ENCODE measurements at regions not wholly inside any gene's neighbourhood (a gene's known extent, or its start where the extent isn't known, plus 50 kb on each side); places are given as distances from the start of the nearest gene placed in this dataset.
"Not testable (repeated sequence)": the region's sequence is repeated elsewhere in the genome, so short reads cannot be mapped to it uniquely, and the experiment has no call there.

- Mint-ChIP-seq H3K4me1 (no peaks in the 10 kb centered on the region), H3K27ac (no peak overlapping the region), H3K9me3 (peaks cover 0 to 3% (median 0%) of the 10 kb centered on the region in 7 donors), H3K36me3 (no peaks in the 10 kb centered on the region), H3K4me3 (no peak overlapping the region), H3K27me3 (ENCODE audit: low read depth in 3 of 3) (peaks cover 0 to 6% (median 3%) of the 10 kb centered on the region in 3 donors)
- H3K9ac ChIP-seq (ENCODE audit: insufficient read depth, low read length, poor library complexity, severe bottlenecking), result no peak overlapping the region
- no CpG with 5 or more reads among the region's 4 CpGs for WGBS (ENCODE audit: insufficient coverage)
- peaks cover 0 to 9% of the 10 kb centered on the region in 2 donors for H3K27me3 ChIP-seq (ENCODE audit: control insufficient read depth in 2 of 2, insufficient read depth in 2 of 2, low read length in 2 of 2)
- no peak overlapping the region for H2AFZ ChIP-seq (ENCODE audit: insufficient read depth, low read depth, low read length, poor library complexity, severe bottlenecking)
- intact Hi-C loops (cut with micrococcal nuclease), result no loop called here
- no peak for TF ChIP-seq CTCF (IDR thresholded peaks at IDR 0.05)
- H3K4me1 ChIP-seq (ENCODE audit: control insufficient read depth in 1 of 2, insufficient read depth in 2 of 2, low read length in 2 of 2), result no peaks in the 10 kb centered on the region
- no peak overlapping the region for H3K4me3 ChIP-seq (replicated peaks in 1 of 3; ENCODE audit: low read depth in 2 of 3, low read length in 3 of 3)
- DNase-seq, result no peak
- H3K4me2 ChIP-seq (replicated peaks; ENCODE audit: extremely low read depth, low read length, poor library complexity, severe bottlenecking), result no peak overlapping the region
- no peaks in the 10 kb centered on the region for H4K20me1 ChIP-seq (ENCODE audit: insufficient read depth, low read length)
- no peak overlapping the region for H3K27ac ChIP-seq (ENCODE audit: low read depth in 1 of 2, low read length in 2 of 2)
- no peaks in the 10 kb centered on the region for H3K9me3 ChIP-seq (replicated peaks in 1 of 2; ENCODE audit: control insufficient read depth in 1 of 2, insufficient read depth in 1 of 2, low read length in 2 of 2)
- H3K79me2 ChIP-seq (ENCODE audit: insufficient read depth, low read length), result no peaks in the 10 kb centered on the region
- H3K36me3 ChIP-seq (replicated peaks in 1 of 2; ENCODE audit: control insufficient read depth in 1 of 2, insufficient read depth in 2 of 2, low read length in 2 of 2), result no peaks in the 10 kb centered on the region
These were observed 278.6 kb upstream of the DIPK2B start for GRCh38 chrX:45479196-45479834.

- Mint-ChIP-seq H3K27ac (no peak overlapping the region), H3K4me1 (no peaks in the 10 kb centered on the region), H3K27me3 (ENCODE audit: low read depth in 3 of 3) (peaks cover 0 to 12% (median 0%) of the 10 kb centered on the region in 3 donors), H3K4me3 (no peak overlapping the region), H3K36me3 (no peaks in the 10 kb centered on the region), H3K9me3 (peaks cover 5 to 15% (median 11%) of the 10 kb centered on the region in 7 donors)
- H3K4me3 ChIP-seq (replicated peaks in 1 of 3; ENCODE audit: low read depth in 2 of 3, low read length in 3 of 3), result no peak overlapping the region
- peaks cover 0 to 6% of the 10 kb centered on the region in 2 donors for H3K27me3 ChIP-seq (ENCODE audit: control insufficient read depth in 2 of 2, insufficient read depth in 2 of 2, low read length in 2 of 2)
- no peaks in the 10 kb centered on the region for H4K20me1 ChIP-seq (ENCODE audit: insufficient read depth, low read length)
- H3K79me2 ChIP-seq (ENCODE audit: insufficient read depth, low read length), result no peaks in the 10 kb centered on the region
- no peak for DNase-seq
- H3K4me2 ChIP-seq (replicated peaks; ENCODE audit: extremely low read depth, low read length, poor library complexity, severe bottlenecking), result no peak overlapping the region
- H3K9me3 ChIP-seq (replicated peaks in 1 of 2; ENCODE audit: control insufficient read depth in 1 of 2, insufficient read depth in 1 of 2, low read length in 2 of 2), result peaks cover 2 to 4% of the 10 kb centered on the region in 2 donors
- no peaks in the 10 kb centered on the region for H3K36me3 ChIP-seq (replicated peaks in 1 of 2; ENCODE audit: control insufficient read depth in 1 of 2, insufficient read depth in 2 of 2, low read length in 2 of 2)
- no CpG with 5 or more reads among the region's 1 CpG for WGBS (ENCODE audit: insufficient coverage)
- TF ChIP-seq CTCF (IDR thresholded peaks at IDR 0.05), result no peak
- no peak overlapping the region for H3K27ac ChIP-seq (ENCODE audit: low read depth in 1 of 2, low read length in 2 of 2)
- intact Hi-C loops (cut with micrococcal nuclease), result no loop called here
- no peaks in the 10 kb centered on the region for H3K4me1 ChIP-seq (ENCODE audit: control insufficient read depth in 1 of 2, insufficient read depth in 2 of 2, low read length in 2 of 2)
- no peak overlapping the region for H2AFZ ChIP-seq (ENCODE audit: insufficient read depth, low read depth, low read length, poor library complexity, severe bottlenecking)
- no peak overlapping the region for H3K9ac ChIP-seq (ENCODE audit: insufficient read depth, low read length, poor library complexity, severe bottlenecking)
These were observed 272.3 kb upstream of the DIPK2B start for GRCh38 chrX:45472968-45473367.

- H3K9me3 Mint-ChIP-seq, result peaks cover 8 to 25% (median 13%) of the 10 kb centered on the region in 7 donors
- H4K20me1 ChIP-seq (ENCODE audit: insufficient read depth, low read length); H3K4me1 ChIP-seq (ENCODE audit: control insufficient read depth in 1 of 2, insufficient read depth in 2 of 2, low read length in 2 of 2); H3K4me1 Mint-ChIP-seq; H2AFZ ChIP-seq (ENCODE audit: insufficient read depth, low read depth, low read length, poor library complexity, severe bottlenecking); H3K4me3 Mint-ChIP-seq; H3K9ac ChIP-seq (ENCODE audit: insufficient read depth, low read length, poor library complexity, severe bottlenecking); H3K27me3 Mint-ChIP-seq (ENCODE audit: low read depth in 3 of 3); H3K79me2 ChIP-seq (ENCODE audit: insufficient read depth, low read length); H3K36me3 Mint-ChIP-seq; H3K27ac Mint-ChIP-seq; H3K4me3 ChIP-seq (replicated peaks in 1 of 3; ENCODE audit: low read depth in 2 of 3, low read length in 3 of 3); H3K27me3 ChIP-seq (ENCODE audit: control insufficient read depth in 2 of 2, insufficient read depth in 2 of 2, low read length in 2 of 2); DNase-seq; H3K4me2 ChIP-seq (replicated peaks; ENCODE audit: extremely low read depth, low read length, poor library complexity, severe bottlenecking); intact Hi-C loops (cut with micrococcal nuclease); H3K27ac ChIP-seq (ENCODE audit: low read depth in 1 of 2, low read length in 2 of 2); H3K36me3 ChIP-seq (replicated peaks in 1 of 2; ENCODE audit: control insufficient read depth in 1 of 2, insufficient read depth in 2 of 2, low read length in 2 of 2): not testable (repeated sequence)
- WGBS (ENCODE audit: insufficient coverage), result no CpG with 5 or more reads among the region's 6 CpGs
- peaks cover 2 to 11% of the 10 kb centered on the region in 2 donors for H3K9me3 ChIP-seq (replicated peaks in 1 of 2; ENCODE audit: control insufficient read depth in 1 of 2, insufficient read depth in 1 of 2, low read length in 2 of 2)
These were observed 266.9 kb upstream of the DIPK2B start for GRCh38 chrX:45467537-45467936.
